ENCODE measurements at regions not wholly inside any gene's neighbourhood (a gene's known extent, or its start where the extent isn't known, plus 50 kb on each side); places are given as distances from the start of the nearest gene placed in this dataset.

DNA sequence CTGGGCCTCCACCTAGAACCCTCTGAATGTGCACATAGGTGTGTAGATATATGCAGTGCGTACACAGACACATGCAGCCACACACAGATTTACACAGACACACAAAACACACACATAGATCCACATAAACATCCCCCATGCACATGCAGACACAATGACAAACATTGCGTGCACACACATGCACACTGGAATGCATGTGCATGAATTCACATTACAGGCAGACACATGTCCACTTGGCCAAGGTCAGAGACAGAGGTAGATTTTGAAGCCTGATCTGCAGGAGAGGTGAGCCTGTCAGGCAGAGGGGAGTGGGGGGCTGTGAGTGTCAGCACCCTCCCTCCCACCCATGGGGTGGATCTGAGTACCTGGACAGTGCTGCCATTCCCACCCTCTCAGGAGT, 338.5 kb downstream of the PTPRU start:
- TF ChIP-seq GATA2 (IDR thresholded peaks at IDR 0.05; ENCODE audit: low read depth, low read length) (no peak), GATA3 (IDR thresholded peaks at IDR 0.05; ENCODE audit: low read depth, low read length) (no peak)

Measured in SH-SY5Y (cell line).